ENCODE measurements at regions not wholly inside any gene's neighbourhood (a gene's known extent, or its start where the extent isn't known, plus 50 kb on each side); places are given as distances from the start of the nearest gene placed in this dataset.
A peak's percentile ranks its signal among the peaks of the same experiment; 100 is the strongest.

DNA sequence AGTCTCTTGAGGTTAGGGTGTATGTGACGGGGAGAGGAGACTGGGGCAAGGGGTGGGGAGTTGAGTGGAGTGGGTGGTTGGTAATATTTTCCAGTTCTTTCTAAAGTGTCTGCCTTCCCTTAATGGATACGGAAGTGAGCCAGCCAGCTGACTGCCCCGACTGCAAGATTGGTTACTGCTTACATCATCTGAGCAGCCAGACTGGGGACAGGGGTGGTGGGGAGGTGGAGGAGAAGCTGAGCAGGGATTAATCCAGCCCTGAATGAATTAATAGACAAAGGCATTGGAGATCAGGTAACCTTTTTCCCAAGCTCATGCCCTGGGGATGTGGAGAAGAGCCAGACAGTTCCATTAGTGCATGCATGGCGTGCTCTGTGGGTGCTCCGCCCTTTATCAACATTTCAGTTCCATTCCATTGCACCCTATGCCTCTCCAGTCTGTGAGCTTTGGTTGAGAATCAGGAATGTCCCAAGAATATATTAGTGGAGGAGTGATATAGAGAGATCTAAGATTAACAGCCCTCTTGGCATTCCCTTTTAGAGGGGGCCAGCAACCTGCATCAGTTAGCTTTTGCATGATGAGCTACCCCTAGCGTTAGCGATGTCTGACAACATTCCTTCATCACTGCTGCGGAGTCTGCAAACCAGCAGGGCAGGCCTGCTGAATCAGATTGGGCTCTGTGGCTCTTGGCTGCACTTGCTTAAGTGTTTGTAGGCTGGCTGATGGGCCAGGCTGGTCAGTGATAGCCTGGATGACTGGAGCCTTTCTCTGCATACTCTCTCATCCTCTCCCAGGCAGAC lies 67.4 kb downstream of the TNP1 start:
- peaks cover 3% of the 10 kb centered on the region for H3K27me3 ChIP-seq (ENCODE audit: control insufficient read depth, insufficient read depth, low read length)
- H3K4me1 ChIP-seq (ENCODE audit: control insufficient read depth, insufficient read depth, low read length), result peaks cover 39% of the 10 kb centered on the region
- DNase-seq, result peak; percentile 55
- 49% methylated on average over 6 of the region's 8 CpGs for WGBS (ENCODE audit: insufficient coverage)
- peak overlapping the region; percentile 22 for H3K27ac ChIP-seq (ENCODE audit: low read length)
- H3K36me3 ChIP-seq (ENCODE audit: control insufficient read depth, insufficient read depth, low read length), result no peaks in the 10 kb centered on the region
- H3K4me3 ChIP-seq (ENCODE audit: low read length), result no peak overlapping the region
- no peaks in the 10 kb centered on the region for H3K9me3 ChIP-seq (replicated peaks; ENCODE audit: control insufficient read depth, low read depth, low read length)

DNA sequence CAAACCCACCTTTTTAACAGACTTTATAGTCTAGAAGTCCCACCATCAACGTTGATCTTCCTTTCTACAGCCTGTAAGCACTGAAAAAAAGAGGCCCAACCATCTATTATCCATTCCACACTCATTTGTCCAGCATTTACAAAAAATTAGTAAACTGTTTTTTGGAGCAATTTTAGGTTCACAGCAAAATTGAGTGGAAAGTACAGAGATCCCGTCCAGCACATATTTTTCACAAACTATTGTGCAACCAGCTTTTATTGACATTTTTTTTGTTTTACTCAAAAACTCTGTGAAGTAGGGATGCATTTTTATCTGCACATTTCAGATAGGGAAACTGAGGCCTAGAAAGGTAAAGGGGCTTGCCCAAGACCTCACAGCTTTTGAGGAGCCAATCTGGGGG lies 68.6 kb downstream of the TNP1 start:
- H3K9me3 ChIP-seq (replicated peaks; ENCODE audit: control insufficient read depth, low read depth, low read length), result no peaks in the 10 kb centered on the region
- H3K4me1 ChIP-seq (ENCODE audit: control insufficient read depth, insufficient read depth, low read length), result peaks cover 38% of the 10 kb centered on the region
- H3K27ac ChIP-seq (ENCODE audit: low read length), result no peak overlapping the region
- DNase-seq, result peak; percentile 80
- WGBS (ENCODE audit: insufficient coverage), result 80% methylated on average over 1 of the region's 2 CpGs
- H3K36me3 ChIP-seq (ENCODE audit: control insufficient read depth, insufficient read depth, low read length), result no peaks in the 10 kb centered on the region
- H3K27me3 ChIP-seq (ENCODE audit: control insufficient read depth, insufficient read depth, low read length), result peaks cover 3% of the 10 kb centered on the region
- no peak overlapping the region for H3K4me3 ChIP-seq (ENCODE audit: low read length)

DNA sequence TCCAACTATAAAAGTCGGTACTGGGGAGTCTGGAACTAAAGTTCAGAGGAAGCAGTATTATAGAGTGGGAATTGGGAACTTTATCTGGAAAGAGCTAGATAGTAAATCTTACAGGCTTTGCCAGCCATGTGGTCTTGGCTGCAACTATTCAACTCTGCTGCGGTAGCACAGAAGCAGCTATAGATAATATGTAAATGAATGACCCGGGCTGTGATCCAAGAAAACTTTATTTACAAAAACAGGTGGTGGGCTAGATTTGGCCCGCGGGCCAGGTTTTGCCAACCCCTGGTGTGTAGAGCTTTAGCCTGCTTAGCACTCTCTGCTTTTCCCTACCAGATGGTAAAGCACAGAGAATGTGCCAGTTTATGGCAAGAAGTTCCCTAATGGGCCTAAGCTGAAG lies 70.8 kb downstream of the TNP1 start:
- no peak overlapping the region for H3K4me3 ChIP-seq (ENCODE audit: low read length)
- no peaks in the 10 kb centered on the region for H3K36me3 ChIP-seq (ENCODE audit: control insufficient read depth, insufficient read depth, low read length)
- no peak overlapping the region for H3K27ac ChIP-seq (ENCODE audit: low read length)
- no peaks in the 10 kb centered on the region for H3K9me3 ChIP-seq (replicated peaks; ENCODE audit: control insufficient read depth, low read depth, low read length)
- peaks cover 29% of the 10 kb centered on the region for H3K4me1 ChIP-seq (ENCODE audit: control insufficient read depth, insufficient read depth, low read length)
- 60% methylated on average over 1 of the region's 5 CpGs for WGBS (ENCODE audit: insufficient coverage)
- H3K27me3 ChIP-seq (ENCODE audit: control insufficient read depth, insufficient read depth, low read length), result peaks cover 3% of the 10 kb centered on the region
- DNase-seq, result peak; percentile 41

DNA sequence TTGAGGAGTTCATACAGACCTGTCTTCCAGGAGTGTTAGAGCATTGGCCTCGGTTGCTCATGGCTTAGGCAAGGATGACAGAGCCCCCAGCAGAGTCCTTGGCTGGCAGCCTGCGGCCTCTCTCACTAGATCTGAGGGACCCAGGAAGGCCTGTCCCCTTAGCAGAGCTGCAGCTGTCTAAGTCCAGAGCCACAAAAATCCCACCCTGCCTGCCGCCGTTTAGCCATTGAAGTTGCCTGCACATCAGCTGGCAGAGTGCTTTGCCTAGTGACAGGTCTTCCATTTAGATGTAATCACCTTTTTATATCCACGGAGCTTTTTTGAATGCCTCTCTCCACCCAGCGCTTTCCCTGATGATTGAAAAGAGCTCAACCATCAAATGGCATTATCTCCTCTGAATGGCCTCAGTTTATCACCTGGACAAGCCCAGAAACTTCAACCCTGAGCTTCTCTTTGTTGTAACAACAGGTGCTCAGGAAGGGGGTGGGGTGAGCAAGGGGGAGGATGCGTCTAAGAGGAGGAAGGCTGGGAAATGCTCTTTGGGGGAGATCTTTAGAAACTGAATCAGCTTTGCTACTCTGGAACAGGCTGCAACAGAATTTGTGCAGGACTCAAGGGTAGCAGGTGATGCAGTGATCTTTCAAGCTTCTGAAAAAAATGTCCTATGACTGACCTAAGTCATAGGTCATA lies 71.9 kb downstream of the TNP1 start:
- H3K27me3 ChIP-seq (ENCODE audit: control insufficient read depth, insufficient read depth, low read length), result no peaks in the 10 kb centered on the region
- no peaks in the 10 kb centered on the region for H3K9me3 ChIP-seq (replicated peaks; ENCODE audit: control insufficient read depth, low read depth, low read length)
- H3K27ac ChIP-seq (ENCODE audit: low read length), result no peak overlapping the region
- H3K36me3 ChIP-seq (ENCODE audit: control insufficient read depth, insufficient read depth, low read length), result no peaks in the 10 kb centered on the region
- 58% methylated on average over 6 of the region's 7 CpGs for WGBS (ENCODE audit: insufficient coverage)
- DNase-seq, result no peak
- H3K4me3 ChIP-seq (ENCODE audit: low read length), result no peak overlapping the region
- H3K4me1 ChIP-seq (ENCODE audit: control insufficient read depth, insufficient read depth, low read length), result peaks cover 23% of the 10 kb centered on the region

GRCh38 chr2:216786676-216787075 lies 73.2 kb downstream of the TNP1 start:
- 90% methylated on average over 7 of the region's 9 CpGs for WGBS (ENCODE audit: insufficient coverage)
- Histone ChIP-seq H3K27ac (ENCODE audit: low read length) (no peak overlapping the region), H3K4me1 (ENCODE audit: control insufficient read depth, insufficient read depth, low read length) (peaks cover 13% of the 10 kb centered on the region), H3K9me3 (replicated peaks; ENCODE audit: control insufficient read depth, low read depth, low read length) (no peaks in the 10 kb centered on the region), H3K27me3 (ENCODE audit: control insufficient read depth, insufficient read depth, low read length) (no peaks in the 10 kb centered on the region), H3K4me3 (ENCODE audit: low read length) (no peak overlapping the region), H3K36me3 (ENCODE audit: control insufficient read depth, insufficient read depth, low read length) (no peaks in the 10 kb centered on the region)
- no peak for DNase-seq

DNA sequence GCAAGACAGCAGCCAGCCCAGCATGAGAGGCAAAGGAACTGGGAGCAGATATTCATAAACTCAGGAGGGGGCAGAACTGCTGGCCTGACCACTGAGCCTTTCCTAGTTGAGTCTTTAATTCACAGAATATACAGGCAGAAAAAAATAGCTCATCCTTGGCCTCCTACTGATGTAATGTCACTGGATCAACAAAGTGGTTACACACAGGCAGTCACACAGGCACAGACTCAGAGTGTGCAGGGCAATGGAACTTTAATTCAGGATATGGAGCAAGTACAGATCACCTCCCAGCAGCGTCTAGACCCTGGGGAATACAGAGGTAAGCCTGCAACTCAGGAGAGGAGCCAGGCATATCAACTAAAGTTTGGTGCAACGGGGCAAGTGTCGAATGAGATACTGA lies 75.4 kb downstream of the TNP1 start:
- WGBS (ENCODE audit: insufficient coverage), result 81% methylated on average over 3 of the region's 3 CpGs
- no peak overlapping the region for H3K27ac ChIP-seq (ENCODE audit: low read length)
- no peaks in the 10 kb centered on the region for H3K27me3 ChIP-seq (ENCODE audit: control insufficient read depth, insufficient read depth, low read length)
- H3K4me1 ChIP-seq (ENCODE audit: control insufficient read depth, insufficient read depth, low read length), result peaks cover 10% of the 10 kb centered on the region
- DNase-seq, result no peak
- no peaks in the 10 kb centered on the region for H3K9me3 ChIP-seq (replicated peaks; ENCODE audit: control insufficient read depth, low read depth, low read length)
- H3K36me3 ChIP-seq (ENCODE audit: control insufficient read depth, insufficient read depth, low read length), result no peaks in the 10 kb centered on the region
- no peak overlapping the region for H3K4me3 ChIP-seq (ENCODE audit: low read length)

DNA sequence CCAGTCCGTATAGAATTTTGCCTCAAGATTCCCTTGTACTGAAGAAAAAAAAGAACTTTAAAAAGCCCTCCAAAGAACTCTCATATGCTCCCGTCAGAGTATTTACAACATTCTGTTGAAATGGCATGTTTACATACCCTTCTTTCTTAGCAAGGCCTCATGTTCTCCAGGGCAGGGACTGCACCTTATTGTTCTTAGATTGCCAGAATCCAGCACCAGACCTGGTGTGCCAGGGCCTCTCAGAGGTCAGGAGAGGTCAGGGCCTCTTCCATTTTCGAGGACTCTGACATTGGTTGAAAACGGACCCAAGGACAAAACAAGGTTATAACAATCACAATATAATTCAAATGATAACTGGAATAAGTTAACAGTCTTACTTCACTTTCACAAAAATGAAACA lies 78.2 kb downstream of the TNP1 start:
- DNase-seq, result no peak
- no peaks in the 10 kb centered on the region for H3K36me3 ChIP-seq (ENCODE audit: control insufficient read depth, insufficient read depth, low read length)
- H3K4me3 ChIP-seq (ENCODE audit: low read length), result no peak overlapping the region
- H3K27ac ChIP-seq (ENCODE audit: low read length), result no peak overlapping the region
- WGBS (ENCODE audit: insufficient coverage), result no CpG with 5 or more reads among the region's 4 CpGs
- H3K9me3 ChIP-seq (replicated peaks; ENCODE audit: control insufficient read depth, low read depth, low read length), result no peaks in the 10 kb centered on the region
- no peaks in the 10 kb centered on the region for H3K4me1 ChIP-seq (ENCODE audit: control insufficient read depth, insufficient read depth, low read length)
- no peaks in the 10 kb centered on the region for H3K27me3 ChIP-seq (ENCODE audit: control insufficient read depth, insufficient read depth, low read length)

GRCh38 chr2:216780843-216781242 lies 79.0 kb downstream of the TNP1 start:
- H3K36me3 ChIP-seq (ENCODE audit: control insufficient read depth, insufficient read depth, low read length), result no peaks in the 10 kb centered on the region
- no peak for DNase-seq
- H3K27me3 ChIP-seq (ENCODE audit: control insufficient read depth, insufficient read depth, low read length), result no peaks in the 10 kb centered on the region
- WGBS (ENCODE audit: insufficient coverage), result 81% methylated on average over 3 of the region's 4 CpGs
- H3K4me3 ChIP-seq (ENCODE audit: low read length), result no peak overlapping the region
- H3K4me1 ChIP-seq (ENCODE audit: control insufficient read depth, insufficient read depth, low read length), result peaks cover 8% of the 10 kb centered on the region
- no peaks in the 10 kb centered on the region for H3K9me3 ChIP-seq (replicated peaks; ENCODE audit: control insufficient read depth, low read depth, low read length)
- no peak overlapping the region for H3K27ac ChIP-seq (ENCODE audit: low read length)

DNA sequence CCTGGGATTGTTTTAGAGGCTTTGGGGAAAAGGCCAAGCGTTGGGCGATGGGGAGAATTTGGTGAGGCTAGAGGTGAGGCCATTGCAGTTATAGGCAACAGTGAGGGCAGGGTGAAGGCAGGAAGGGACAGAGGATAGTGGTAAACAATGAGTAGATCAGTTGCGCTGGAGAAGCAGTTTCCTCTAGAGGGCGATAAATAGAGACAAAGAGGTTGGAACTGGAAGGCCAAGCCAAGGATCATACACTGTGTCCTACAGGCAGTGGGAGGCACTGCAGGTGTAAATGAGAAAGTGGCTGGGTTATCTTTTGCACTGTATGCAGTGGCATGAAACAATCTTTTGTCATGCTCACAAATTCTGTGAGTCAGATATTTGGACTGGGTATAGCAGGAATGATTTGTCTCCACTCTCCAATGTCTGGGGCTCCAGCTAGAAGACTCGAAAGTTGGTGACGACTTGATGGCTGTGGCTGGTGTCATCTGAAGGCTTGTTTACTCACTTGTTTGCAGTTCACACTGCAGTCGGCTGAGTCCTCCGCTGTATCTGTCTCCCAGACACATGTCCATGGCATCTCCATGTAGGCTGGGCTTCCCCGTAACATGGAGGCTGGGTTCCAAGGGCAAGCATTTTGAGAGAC lies 82.1 kb downstream of the TNP1 start:
- Histone ChIP-seq H3K4me3 (ENCODE audit: low read length) (no peak overlapping the region), H3K36me3 (ENCODE audit: control insufficient read depth, insufficient read depth, low read length) (no peaks in the 10 kb centered on the region), H3K4me1 (ENCODE audit: control insufficient read depth, insufficient read depth, low read length) (peaks cover 39% of the 10 kb centered on the region), H3K27me3 (ENCODE audit: control insufficient read depth, insufficient read depth, low read length) (no peaks in the 10 kb centered on the region), H3K27ac (ENCODE audit: low read length) (no peak overlapping the region), H3K9me3 (replicated peaks; ENCODE audit: control insufficient read depth, low read depth, low read length) (no peaks in the 10 kb centered on the region)
- WGBS (ENCODE audit: insufficient coverage), result 80% methylated on average over 9 of the region's 9 CpGs
- no peak for DNase-seq

- Histone ChIP-seq H3K27me3 (ENCODE audit: control insufficient read depth, insufficient read depth, low read length) (no peaks in the 10 kb centered on the region), H3K4me1 (ENCODE audit: control insufficient read depth, insufficient read depth, low read length) (peaks cover 41% of the 10 kb centered on the region), H3K27ac (ENCODE audit: low read length) (peak overlapping the region; percentile 70), H3K36me3 (ENCODE audit: control insufficient read depth, insufficient read depth, low read length) (no peaks in the 10 kb centered on the region), H3K9me3 (replicated peaks; ENCODE audit: control insufficient read depth, low read depth, low read length) (no peaks in the 10 kb centered on the region), H3K4me3 (ENCODE audit: low read length) (no peak overlapping the region)
- no peak for DNase-seq
- 73% methylated on average over 9 of the region's 13 CpGs for WGBS (ENCODE audit: insufficient coverage)
Measured at GRCh38 chr2:216776066-216776850, 80.9 kb upstream of the IGFBP5 start.
